Kidney (tissue), 13 donors: ENCODE measurements at regions not wholly inside any gene's neighbourhood (a gene's known extent, or its start where the extent isn't known, plus 50 kb on each side); places are given as distances from the start of the nearest gene placed in this dataset.

ENCODE experiments used
- DNase-seq, 5 donors: peaks; one replicate each; pipeline ENCODE4 v3.0.0-alpha.2; 2013 to 2020
- FAIRE-seq: peaks from 2 replicates; lab custom pipeline; 2012; peaks lifted over from hg19 to GRCh38; lab: Jason Lieb, UNC
- H3K27ac ChIP-seq, 2 donors: one replicate each; pipeline ENCODE4 v1.7.0; 2013; ENCODE audit warnings: low read depth in 2 of 2, low read length in 2 of 2, inconsistent platforms in 1 of 2
- H3K27me3 ChIP-seq: one replicate; pipeline ENCODE4 v1.7.1; 2013; ENCODE audit warnings: low read length, inconsistent platforms; ENCODE audit not compliant: control insufficient read depth, insufficient read depth
- H3K36me3 ChIP-seq, 3 donors: one replicate each; pipeline versions ENCODE4 v1.7.0 to v1.7.1; 2013; ENCODE audit warnings: low read length in 3 of 3, control low read depth in 1 of 3, inconsistent platforms in 1 of 3; ENCODE audit not compliant: insufficient read depth in 3 of 3, control insufficient read depth in 2 of 3
- H3K4me1 ChIP-seq, 3 donors: one replicate each; pipeline versions ENCODE4 v1.7.0 to v1.7.1; 2013; ENCODE audit warnings: low read length in 3 of 3, inconsistent platforms in 1 of 3, low read depth in 1 of 3; ENCODE audit not compliant: control insufficient read depth in 2 of 3, insufficient read depth in 2 of 3
- H3K4me3 ChIP-seq, 3 donors: one replicate each; pipeline versions ENCODE4 v1.7.0 to v1.8.1; 2013; ENCODE audit warnings: low read length in 3 of 3, control low read depth in 1 of 3, inconsistent platforms in 1 of 3
- H3K9ac ChIP-seq, 3 donors: one replicate each; pipeline versions ENCODE4 v1.7.0 to v1.7.1; 2013; ENCODE audit warnings: low read length in 3 of 3, control low read depth in 1 of 3, inconsistent platforms in 1 of 3
- H3K9me3 ChIP-seq, 3 donors: one replicate each; pipeline versions ENCODE4 v1.7.0 to v1.7.1; 2013; ENCODE audit warnings: low read length in 3 of 3, control low read depth in 1 of 3, inconsistent platforms in 1 of 3; ENCODE audit not compliant: control insufficient read depth in 2 of 3, insufficient read depth in 1 of 3
- intact Hi-C: fragments of 100-400 bp; cut with DNase I; formaldehyde crosslinking; loops from one replicate; pipeline ENCODE4 v1.11.1; 2022
- TF ChIP-seq, protein P1 (sequence below): IDR thresholded peaks from 3 replicates; pipeline ENCODE4 v1.5.1; 2012; ENCODE audit warnings: mild to moderate bottlenecking, moderate library complexity, borderline replicate concordance; ENCODE audit not compliant: insufficient read depth; ENCODE audit errors: extremely low read depth
- donor health status: control.
- donor health status: control.
- donor health status: control.
- donor health status: control.
- donor health status: control.
- donor health status: DM: yes; HTN: yes; CAD: no.
- donor health status: Normal renal cell carcinoma (clear cell type).

- Histone ChIP-seq H3K27me3 (no peaks in the 10 kb centered on the region), H3K4me1 (no peaks in the 10 kb centered on the region), H3K4me3 (no peak overlapping the region), H3K27ac (no peak overlapping the region), H3K36me3 (no peaks in the 10 kb centered on the region), H3K9me3 (no peaks in the 10 kb centered on the region), H3K9ac (no peak overlapping the region)
- DNase-seq (no peak), FAIRE-seq (no peak)
- intact Hi-C loops = no loop called here
- TF ChIP-seq, protein P1, sequence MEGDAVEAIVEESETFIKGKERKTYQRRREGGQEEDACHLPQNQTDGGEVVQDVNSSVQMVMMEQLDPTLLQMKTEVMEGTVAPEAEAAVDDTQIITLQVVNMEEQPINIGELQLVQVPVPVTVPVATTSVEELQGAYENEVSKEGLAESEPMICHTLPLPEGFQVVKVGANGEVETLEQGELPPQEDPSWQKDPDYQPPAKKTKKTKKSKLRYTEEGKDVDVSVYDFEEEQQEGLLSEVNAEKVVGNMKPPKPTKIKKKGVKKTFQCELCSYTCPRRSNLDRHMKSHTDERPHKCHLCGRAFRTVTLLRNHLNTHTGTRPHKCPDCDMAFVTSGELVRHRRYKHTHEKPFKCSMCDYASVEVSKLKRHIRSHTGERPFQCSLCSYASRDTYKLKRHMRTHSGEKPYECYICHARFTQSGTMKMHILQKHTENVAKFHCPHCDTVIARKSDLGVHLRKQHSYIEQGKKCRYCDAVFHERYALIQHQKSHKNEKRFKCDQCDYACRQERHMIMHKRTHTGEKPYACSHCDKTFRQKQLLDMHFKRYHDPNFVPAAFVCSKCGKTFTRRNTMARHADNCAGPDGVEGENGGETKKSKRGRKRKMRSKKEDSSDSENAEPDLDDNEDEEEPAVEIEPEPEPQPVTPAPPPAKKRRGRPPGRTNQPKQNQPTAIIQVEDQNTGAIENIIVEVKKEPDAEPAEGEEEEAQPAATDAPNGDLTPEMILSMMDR = no peak
These were observed 275.9 kb downstream of the RNF144B start for GRCh38 chr6:18663011-18663410.

DNA sequence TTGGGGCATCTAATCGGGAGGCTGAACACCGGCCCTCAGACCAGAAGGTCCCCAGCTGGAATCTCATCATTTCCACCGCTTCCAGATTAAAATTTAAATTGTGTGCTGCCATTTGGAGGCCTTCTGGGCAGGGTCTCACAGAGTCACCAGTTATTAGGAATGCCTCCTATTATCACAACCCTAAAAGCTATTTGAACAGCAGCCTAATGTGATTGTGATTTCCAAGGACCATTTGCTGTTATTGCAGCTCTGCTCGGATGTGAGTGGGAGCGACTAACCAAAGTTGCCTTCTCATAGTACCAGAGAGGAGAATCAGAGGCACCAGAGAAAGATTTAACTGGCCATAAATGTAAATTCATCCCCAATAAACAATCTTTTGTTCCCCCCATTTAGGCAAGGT is 277.3 kb downstream of the RNF144B start:
- DNase-seq (no peak), FAIRE-seq (no peak)
- no peaks in the 10 kb centered on the region for H3K36me3 ChIP-seq
- intact Hi-C loops = no loop called here
- H3K4me3 ChIP-seq = no peak overlapping the region
- TF ChIP-seq, protein P1 = no peak
- H3K9me3 ChIP-seq = no peaks in the 10 kb centered on the region
- no peak overlapping the region for H3K9ac ChIP-seq
- H3K27ac ChIP-seq = no peak overlapping the region
- no peaks in the 10 kb centered on the region for H3K4me1 ChIP-seq
- H3K27me3 ChIP-seq = no peaks in the 10 kb centered on the region

DNA sequence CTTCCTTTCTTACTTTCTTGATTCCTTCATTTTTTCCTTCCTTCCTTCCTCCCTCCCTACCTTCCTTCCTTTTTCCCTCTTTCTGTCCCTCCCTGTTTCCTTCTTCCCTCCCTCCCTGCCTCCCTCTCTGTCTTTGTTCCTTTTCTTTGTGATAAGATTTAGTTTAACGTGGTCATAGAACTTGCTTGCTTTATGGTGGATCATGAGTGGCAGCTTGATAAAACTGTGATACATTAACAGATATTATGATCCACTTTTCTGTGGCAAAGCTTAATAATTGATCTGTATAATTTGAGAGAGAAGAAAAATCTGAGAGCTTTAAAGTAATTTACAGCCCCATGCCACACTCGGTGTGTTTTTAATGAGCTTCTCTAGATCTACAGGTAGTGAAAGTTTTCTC is 280.5 kb downstream of the RNF144B start:
- Histone ChIP-seq H3K4me1 (no peaks in the 10 kb centered on the region), H3K9me3 (no peaks in the 10 kb centered on the region), H3K27ac (no peak overlapping the region), H3K36me3 (no peaks in the 10 kb centered on the region), H3K4me3 (no peak overlapping the region), H3K9ac (no peak overlapping the region), H3K27me3 (no peaks in the 10 kb centered on the region)
- TF ChIP-seq, protein P1 = no peak
- intact Hi-C loops = no loop called here
- FAIRE-seq (no peak), DNase-seq (no peak)

DNA sequence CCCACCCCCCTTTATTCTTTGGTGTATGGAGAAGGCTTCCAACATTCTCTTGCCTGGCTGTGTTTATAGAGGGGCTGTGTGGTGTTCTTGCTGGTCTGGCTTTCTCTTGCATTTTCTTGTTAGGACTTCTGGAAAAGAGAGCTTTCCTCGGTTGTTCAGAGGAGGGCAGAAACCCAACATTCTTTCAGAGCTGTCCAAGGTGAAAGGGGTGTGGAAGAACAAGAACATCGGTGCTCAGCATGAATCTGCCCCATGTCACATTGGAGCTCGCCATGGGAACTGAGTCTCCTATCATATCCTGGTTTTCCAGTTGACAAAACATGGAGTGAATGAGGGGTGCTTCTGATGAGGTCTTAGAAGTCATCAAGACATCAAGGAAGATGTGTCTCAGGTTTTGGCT is 281.8 kb downstream of the RNF144B start:
- Histone ChIP-seq H3K4me1 (no peaks in the 10 kb centered on the region), H3K27me3 (no peaks in the 10 kb centered on the region), H3K9ac (no peak overlapping the region), H3K27ac (no peak overlapping the region), H3K36me3 (no peaks in the 10 kb centered on the region), H3K9me3 (no peaks in the 10 kb centered on the region), H3K4me3 (no peak overlapping the region)
- FAIRE-seq (no peak), DNase-seq (no peak)
- TF ChIP-seq, protein P1 = no peak
- intact Hi-C loops = no loop called here
